PC-3 (cell line): ENCODE measurements at regions not wholly inside any gene's neighbourhood (a gene's known extent, or its start where the extent isn't known, plus 50 kb on each side); places are given as distances from the start of the nearest gene placed in this dataset.

Experiments used
- EZH2 ChIP-seq: fragments of 300-600 bp; sonication (generic); IDR thresholded peaks from one replicate; pipeline ENCODE4 v1.6.1; 2017; ENCODE audit warnings: antibody characterized with exemption, mild to moderate bottlenecking, low read length; ENCODE audit not compliant: unreplicated experiment
- EZH2phosphoT487 ChIP-seq: fragments of 300-600 bp; sonication (generic); IDR thresholded peaks from 2 replicates; pipeline ENCODE4 v1.6.1; 2018; ENCODE audit warnings: mild to moderate bottlenecking, antibody characterized with exemption, low read length, borderline replicate concordance
- TF ChIP-seq, protein P1 (sequence below): fragments of 300-600 bp; sonication (generic); conservative IDR thresholded peaks from 2 replicates; pipeline ENCODE4 v1.5.1; 2017; ENCODE audit warnings: antibody characterized with exemption, low read depth, mild to moderate bottlenecking, low read length

DNA sequence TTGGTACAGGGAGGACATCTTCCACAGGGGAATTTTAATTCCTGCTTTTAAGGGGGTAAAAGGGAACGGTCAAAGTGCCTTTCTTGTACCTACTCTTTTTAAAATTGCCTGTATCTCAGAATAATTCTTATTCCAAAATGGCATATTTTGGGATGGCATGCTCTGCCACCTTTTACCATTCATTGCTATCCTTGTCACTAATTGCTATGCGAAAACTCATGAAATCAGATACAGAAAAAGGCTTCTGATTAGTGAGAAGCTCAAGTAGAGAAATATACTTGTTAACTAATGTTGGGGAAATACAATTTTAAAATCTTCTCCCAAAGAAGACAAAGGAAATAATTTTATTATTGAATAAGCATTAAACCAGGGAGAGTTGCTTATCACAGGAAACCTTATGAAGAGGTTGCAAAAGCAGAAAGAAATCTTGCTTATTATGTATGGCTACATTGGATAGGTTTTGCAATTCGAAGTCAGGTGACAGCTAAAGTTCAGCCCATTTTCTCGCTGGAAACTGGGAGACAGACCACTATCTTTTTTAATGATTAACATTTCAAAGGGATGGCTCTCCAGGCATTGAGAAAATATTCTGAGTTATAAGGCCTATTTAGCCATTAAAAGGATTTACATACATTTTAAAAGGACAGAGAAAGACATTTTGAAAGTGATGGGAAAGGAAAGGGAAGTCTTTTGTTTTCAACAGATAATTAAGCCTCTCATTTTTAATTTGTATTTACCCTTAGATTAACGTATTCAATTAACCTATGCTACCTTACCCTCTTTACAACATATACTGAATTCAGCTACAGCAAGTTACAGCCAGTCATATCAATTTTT lies 110.3 kb upstream of the PRSS16 start:
- TF ChIP-seq, protein P1, sequence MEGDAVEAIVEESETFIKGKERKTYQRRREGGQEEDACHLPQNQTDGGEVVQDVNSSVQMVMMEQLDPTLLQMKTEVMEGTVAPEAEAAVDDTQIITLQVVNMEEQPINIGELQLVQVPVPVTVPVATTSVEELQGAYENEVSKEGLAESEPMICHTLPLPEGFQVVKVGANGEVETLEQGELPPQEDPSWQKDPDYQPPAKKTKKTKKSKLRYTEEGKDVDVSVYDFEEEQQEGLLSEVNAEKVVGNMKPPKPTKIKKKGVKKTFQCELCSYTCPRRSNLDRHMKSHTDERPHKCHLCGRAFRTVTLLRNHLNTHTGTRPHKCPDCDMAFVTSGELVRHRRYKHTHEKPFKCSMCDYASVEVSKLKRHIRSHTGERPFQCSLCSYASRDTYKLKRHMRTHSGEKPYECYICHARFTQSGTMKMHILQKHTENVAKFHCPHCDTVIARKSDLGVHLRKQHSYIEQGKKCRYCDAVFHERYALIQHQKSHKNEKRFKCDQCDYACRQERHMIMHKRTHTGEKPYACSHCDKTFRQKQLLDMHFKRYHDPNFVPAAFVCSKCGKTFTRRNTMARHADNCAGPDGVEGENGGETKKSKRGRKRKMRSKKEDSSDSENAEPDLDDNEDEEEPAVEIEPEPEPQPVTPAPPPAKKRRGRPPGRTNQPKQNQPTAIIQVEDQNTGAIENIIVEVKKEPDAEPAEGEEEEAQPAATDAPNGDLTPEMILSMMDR: no peak
- TF ChIP-seq EZH2 (no peak), EZH2phosphoT487 (no peak)
